SJSA1 (cell line): ENCODE measurements at regions not wholly inside any gene's neighbourhood (a gene's known extent, or its start where the extent isn't known, plus 50 kb on each side); places are given as distances from the start of the nearest gene placed in this dataset.

Experiments
- DNase-seq, 2 experiments: peaks; one replicate each; pipeline ENCODE4 v3.0.0-alpha.2; 2015 to 2020; ENCODE audit warnings: low spot score in 2 of 2, low read depth in 1 of 2
- H3K27ac ChIP-seq: fragments of 250-450 bp; sonication (Bioruptor Pico); 2 replicates; pipeline ENCODE4 v1.5.1; 2020; ENCODE audit warnings: mild to moderate bottlenecking, moderate library complexity
- H3K27me3 ChIP-seq: fragments of 250-450 bp; sonication (Bioruptor Pico); replicated peaks from 2 replicates; pipeline ENCODE4 v1.5.1; 2020; ENCODE audit warnings: mild to moderate bottlenecking, moderate library complexity
- H3K36me3 ChIP-seq: fragments of 250-450 bp; sonication (Bioruptor Pico); 2 replicates; pipeline ENCODE4 v1.5.1; 2020; ENCODE audit warnings: mild to moderate bottlenecking
- H3K4me1 ChIP-seq: fragments of 250-450 bp; sonication (Bioruptor Pico); replicated peaks from 2 replicates; pipeline ENCODE4 v1.6.1; 2021; ENCODE audit warnings: mild to moderate bottlenecking
- H3K4me3 ChIP-seq: fragments of 250-450 bp; sonication (Bioruptor Pico); 2 replicates; pipeline ENCODE4 v1.5.1; 2020; ENCODE audit warnings: mild to moderate bottlenecking
- H3K9me3 ChIP-seq: fragments of 250-450 bp; sonication (Bioruptor Pico); replicated peaks from 2 replicates; pipeline ENCODE4 v1.5.1; 2020; ENCODE audit warnings: mild to moderate bottlenecking

GRCh38 chr7:46545790-46546189, 624.7 kb upstream of the IGFBP3 start:
- peaks cover 29% of the 10 kb centered on the region for H3K4me1 ChIP-seq
- peak overlapping the region; percentile 93 for H3K27ac ChIP-seq
- H3K27me3 ChIP-seq = no peaks in the 10 kb centered on the region
- H3K9me3 ChIP-seq = no peaks in the 10 kb centered on the region
- DNase-seq = peak in 1 of 2 experiments; percentile 72
- H3K4me3 ChIP-seq = no peak overlapping the region
- H3K36me3 ChIP-seq = no peaks in the 10 kb centered on the region

GRCh38 chr7:46544396-46545008, 623.4 kb upstream of the IGFBP3 start:
- Histone ChIP-seq H3K9me3 (no peaks in the 10 kb centered on the region), H3K4me3 (no peak overlapping the region), H3K36me3 (no peaks in the 10 kb centered on the region), H3K27me3 (no peaks in the 10 kb centered on the region), H3K27ac (peak overlapping the region; percentile 93), H3K4me1 (peaks cover 29% of the 10 kb centered on the region)
- DNase-seq = peak in 1 of 2 experiments; percentile 87

GRCh38 chr7:46542076-46542475, 621.0 kb upstream of the IGFBP3 start:
- Histone ChIP-seq H3K36me3 (no peaks in the 10 kb centered on the region), H3K4me3 (no peak overlapping the region), H3K4me1 (peaks cover 29% of the 10 kb centered on the region), H3K9me3 (no peaks in the 10 kb centered on the region), H3K27me3 (no peaks in the 10 kb centered on the region), H3K27ac (no peak overlapping the region)
- DNase-seq = no peak

- DNase-seq = no peak
- no peaks in the 10 kb centered on the region for H3K36me3 ChIP-seq
- no peak overlapping the region for H3K27ac ChIP-seq
- no peak overlapping the region for H3K4me3 ChIP-seq
- H3K9me3 ChIP-seq = no peaks in the 10 kb centered on the region
- H3K27me3 ChIP-seq = no peaks in the 10 kb centered on the region
- peaks cover 20% of the 10 kb centered on the region for H3K4me1 ChIP-seq
Observed at GRCh38 chr7:46539892-46540483, 618.9 kb upstream of the IGFBP3 start.

- DNase-seq = no peak
- H3K4me1 ChIP-seq = peaks cover 15% of the 10 kb centered on the region
- H3K9me3 ChIP-seq = no peaks in the 10 kb centered on the region
- H3K4me3 ChIP-seq = no peak overlapping the region
- no peak overlapping the region for H3K27ac ChIP-seq
- H3K27me3 ChIP-seq = no peaks in the 10 kb centered on the region
- no peaks in the 10 kb centered on the region for H3K36me3 ChIP-seq
Observed at GRCh38 chr7:46537191-46537905, 616.3 kb upstream of the IGFBP3 start.

GRCh38 chr7:46534664-46535588, 613.9 kb upstream of the IGFBP3 start:
- H3K27ac ChIP-seq = peak overlapping the region; percentile 84
- 0 out of 2 replicates have a peak, but pooled peaks cover 2% of the 10 kb centered on the region for H3K9me3 ChIP-seq
- no peak overlapping the region for H3K4me3 ChIP-seq
- no peaks in the 10 kb centered on the region for H3K36me3 ChIP-seq
- peaks cover 15% of the 10 kb centered on the region for H3K4me1 ChIP-seq
- peak in 1 of 2 experiments; percentile 74 for DNase-seq
- no peaks in the 10 kb centered on the region for H3K27me3 ChIP-seq

GRCh38 chr7:46533946-46534345, 612.9 kb upstream of the IGFBP3 start:
- Histone ChIP-seq H3K27ac (peak overlapping the region; percentile 84), H3K9me3 (0 out of 2 replicates have a peak, but pooled peaks cover 2% of the 10 kb centered on the region), H3K4me3 (no peak overlapping the region), H3K36me3 (no peaks in the 10 kb centered on the region), H3K27me3 (no peaks in the 10 kb centered on the region), H3K4me1 (peaks cover 15% of the 10 kb centered on the region)
- no peak for DNase-seq

- DNase-seq = no peak
- Histone ChIP-seq H3K9me3 (0 out of 2 replicates have a peak, but pooled peaks cover 2% of the 10 kb centered on the region), H3K27ac (no peak overlapping the region), H3K36me3 (no peaks in the 10 kb centered on the region), H3K4me3 (no peak overlapping the region), H3K4me1 (peaks cover 15% of the 10 kb centered on the region), H3K27me3 (no peaks in the 10 kb centered on the region)
Observed at GRCh38 chr7:46532571-46532970, 611.5 kb upstream of the IGFBP3 start.

DNA sequence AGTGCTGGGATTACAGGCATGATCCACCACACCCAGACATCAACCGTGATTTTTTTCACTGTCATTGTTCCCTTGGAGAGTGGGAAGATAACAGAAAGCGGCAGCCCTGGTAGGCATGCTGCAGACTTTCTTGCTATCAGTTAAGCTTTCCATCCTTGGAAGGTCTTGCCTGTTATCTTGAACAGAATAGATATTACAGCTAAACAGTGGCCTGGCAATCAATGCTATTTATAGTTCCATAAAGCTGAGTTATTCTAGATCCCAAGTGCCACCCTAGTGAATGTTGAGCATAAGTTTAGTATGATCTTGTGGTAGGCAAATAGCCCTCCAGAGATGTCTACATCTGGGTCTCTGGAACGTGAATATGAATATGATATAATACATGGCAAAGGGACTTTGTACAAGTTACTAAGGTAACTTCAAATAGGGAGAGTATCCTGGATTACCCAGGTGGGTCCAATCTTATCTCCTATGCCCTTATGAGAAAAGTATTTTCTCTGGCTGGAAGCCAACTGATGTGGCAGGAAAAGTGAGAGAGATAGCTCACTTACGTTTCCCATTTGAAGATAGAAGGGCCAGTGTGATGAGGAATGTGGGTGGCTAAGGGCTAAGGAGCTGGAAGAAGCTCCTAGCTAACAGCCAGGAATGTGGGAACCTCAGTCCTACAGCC, 609.1 kb upstream of the IGFBP3 start:
- Histone ChIP-seq H3K4me3 (no peak overlapping the region), H3K36me3 (no peaks in the 10 kb centered on the region), H3K27me3 (no peaks in the 10 kb centered on the region), H3K4me1 (peaks cover 20% of the 10 kb centered on the region), H3K9me3 (0 out of 2 replicates have a peak, but pooled peaks cover 2% of the 10 kb centered on the region), H3K27ac (no peak overlapping the region)
- DNase-seq = no peak

DNA sequence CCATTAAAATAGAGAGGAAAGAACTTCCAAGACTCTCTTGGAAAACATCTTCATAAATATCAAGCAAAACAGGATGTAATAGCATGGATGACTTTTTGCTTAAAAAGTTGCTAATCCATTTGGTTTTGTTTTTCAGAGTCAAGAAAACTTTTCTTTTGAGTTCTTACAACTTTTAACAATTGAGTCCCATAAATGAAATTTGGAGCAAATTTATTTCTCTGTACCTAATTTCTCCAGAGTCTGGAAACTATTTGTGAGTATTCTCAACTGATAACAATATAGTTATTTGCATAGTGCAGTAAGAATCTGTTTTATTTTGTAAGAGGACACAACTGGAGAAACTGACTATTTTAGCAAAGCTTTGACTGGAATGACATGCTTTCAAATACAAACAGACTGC, 606.3 kb upstream of the IGFBP3 start:
- H3K9me3 ChIP-seq = 0 out of 2 replicates have a peak, but pooled peaks cover 2% of the 10 kb centered on the region
- no peak overlapping the region for H3K27ac ChIP-seq
- H3K27me3 ChIP-seq = no peaks in the 10 kb centered on the region
- no peaks in the 10 kb centered on the region for H3K36me3 ChIP-seq
- no peak for DNase-seq
- no peak overlapping the region for H3K4me3 ChIP-seq
- peaks cover 9% of the 10 kb centered on the region for H3K4me1 ChIP-seq

GRCh38 chr7:46525876-46526275, 604.8 kb upstream of the IGFBP3 start:
- Histone ChIP-seq H3K27ac (no peak overlapping the region), H3K9me3 (0 out of 2 replicates have a peak, but pooled peaks cover 2% of the 10 kb centered on the region), H3K4me3 (no peak overlapping the region), H3K4me1 (peaks cover 9% of the 10 kb centered on the region), H3K27me3 (no peaks in the 10 kb centered on the region), H3K36me3 (no peaks in the 10 kb centered on the region)
- DNase-seq = peak in 1 of 2 experiments; percentile 12

- Histone ChIP-seq H3K9me3 (no peaks in the 10 kb centered on the region), H3K27me3 (no peaks in the 10 kb centered on the region), H3K27ac (no peak overlapping the region), H3K36me3 (no peaks in the 10 kb centered on the region), H3K4me3 (no peak overlapping the region), H3K4me1 (peaks cover 9% of the 10 kb centered on the region)
- no peak for DNase-seq
Observed at GRCh38 chr7:46524350-46524749, 603.3 kb upstream of the IGFBP3 start.

DNA sequence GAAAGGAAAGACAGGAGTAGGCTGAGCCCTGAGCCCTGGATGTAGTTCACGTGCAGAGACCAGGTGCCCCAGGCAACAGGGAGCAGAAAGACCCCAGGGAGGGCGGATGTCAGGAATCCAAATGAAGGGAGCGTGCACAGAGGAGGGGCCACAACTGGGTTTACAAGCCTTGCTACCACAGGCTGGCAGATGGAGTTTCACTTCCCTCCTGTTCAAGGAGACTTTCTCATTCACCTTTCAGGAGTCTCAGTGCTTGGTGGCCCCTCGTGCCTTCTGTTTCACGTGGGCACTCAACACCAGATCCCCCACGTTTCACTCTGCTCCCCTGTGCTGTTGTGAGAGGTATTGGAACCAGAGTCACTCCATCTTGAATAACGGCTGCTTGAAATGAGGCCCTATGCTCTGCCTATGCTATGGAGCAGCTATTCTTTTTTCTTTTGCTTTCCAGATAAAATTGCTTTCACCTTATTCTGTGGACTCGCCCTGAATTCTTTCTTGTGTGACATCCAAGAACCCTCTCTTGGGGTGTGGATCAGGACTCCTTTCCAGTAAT, 601.4 kb upstream of the IGFBP3 start:
- Histone ChIP-seq H3K27ac (no peak overlapping the region), H3K27me3 (no peaks in the 10 kb centered on the region), H3K9me3 (no peaks in the 10 kb centered on the region), H3K4me3 (no peak overlapping the region), H3K36me3 (no peaks in the 10 kb centered on the region), H3K4me1 (peaks cover 9% of the 10 kb centered on the region)
- no peak for DNase-seq
